IMR-90 (cell line): ENCODE measurements at regions not wholly inside any gene's neighbourhood (a gene's known extent, or its start where the extent isn't known, plus 50 kb on each side); places are given as distances from the start of the nearest gene placed in this dataset.

ENCODE experiments used
- ATAC-seq: fragments of 200-7000 bp; cut with Tn5 transposase; 2 replicates; pipeline ENCODE4 v1.9.1; 2020; ENCODE audit warnings: low read depth, mild to moderate bottlenecking, moderate library complexity
- BruUV-seq: library from RNA; stranded (reverse); fragments of 400-500 nt; replicated peaks from 2 replicates; lab custom pipeline; 2021; lab: Mats Ljungman, UMichigan
- CTCF ChIA-PET: fragments of 300-600 bp; formaldehyde crosslinking; extraction: SDS; loops from one replicate; lab custom pipeline; 2021; ENCODE audit warnings: antibody characterized with exemption; lab: Yijun Ruan, JAX
- POLR2A ChIA-PET: fragments of 300-600 bp; sonication (Branson Sonifier 250); formaldehyde crosslinking; loops from one replicate; lab custom pipeline; 2022; ENCODE audit warnings: antibody characterized with exemption; ENCODE audit not compliant: unreplicated experiment; lab: Charles Lee
- DNase-seq: peaks from one replicate; pipeline ENCODE4 v3.0.0; 2013
- H2AFZ ChIP-seq: replicated peaks from 2 replicates; pipeline ENCODE3; 2013; ENCODE audit warnings: low read length, mild to moderate bottlenecking; ENCODE audit not compliant: poor library complexity
- H2AK5ac ChIP-seq: 2 replicates; pipeline ENCODE4 v1.6.1; 2013; ENCODE audit warnings: low read depth, low read length, inconsistent platforms
- H2AK9ac ChIP-seq: replicated peaks from 2 replicates; pipeline ENCODE3; 2013; ENCODE audit warnings: mild to moderate bottlenecking, low read depth, low read length, moderate library complexity; ENCODE audit not compliant: poor library complexity
- H2BK120ac ChIP-seq: 2 replicates; pipeline ENCODE4 v1.6.1; 2013; ENCODE audit warnings: low read depth, low read length, inconsistent platforms
- H2BK15ac ChIP-seq: 3 replicates; pipeline ENCODE4 v1.6.1; 2013; ENCODE audit warnings: low read depth, low read length, inconsistent platforms
- H2BK20ac ChIP-seq: 2 replicates; pipeline ENCODE4 v1.6.1; 2013; ENCODE audit warnings: low read depth, mild to moderate bottlenecking, inconsistent platforms, low read length, moderate library complexity
- H2BK5ac ChIP-seq: 2 replicates; pipeline ENCODE4 v1.6.1; 2013; ENCODE audit warnings: mild to moderate bottlenecking, low read depth, low read length, inconsistent platforms; ENCODE audit not compliant: poor library complexity, severe bottlenecking
- H3K14ac ChIP-seq: replicated peaks from 2 replicates; pipeline ENCODE4 v1.6.1; 2013; ENCODE audit warnings: low read depth, low read length, inconsistent platforms
- H3K18ac ChIP-seq: 2 replicates; pipeline ENCODE4 v1.6.1; 2013; ENCODE audit warnings: low read depth, low read length, control low read depth
- H3K23ac ChIP-seq: 2 replicates; pipeline ENCODE4 v1.6.1; 2013; ENCODE audit warnings: low read depth, low read length, inconsistent platforms
- H3K27ac ChIP-seq: 2 replicates; pipeline ENCODE4 v1.5.1; 2013; ENCODE audit warnings: mild to moderate bottlenecking, control low read depth, low read length; ENCODE audit not compliant: insufficient read depth
- H3K27me3 ChIP-seq: 2 replicates; pipeline ENCODE4 v1.6.1; 2013; ENCODE audit warnings: low read length; ENCODE audit not compliant: control insufficient read depth, insufficient read depth
- H3K36me3 ChIP-seq: 2 replicates; pipeline ENCODE4 v1.6.1; 2013; ENCODE audit warnings: low read length, mixed read lengths; ENCODE audit not compliant: control insufficient read depth, insufficient read depth
- H3K4ac ChIP-seq: 2 replicates; pipeline ENCODE4 v1.6.1; 2013; ENCODE audit warnings: low read depth, low read length, inconsistent platforms
- H3K4me1 ChIP-seq: 2 replicates; pipeline ENCODE4 v1.6.1; 2013; ENCODE audit warnings: low read length, mixed read lengths; ENCODE audit not compliant: control insufficient read depth, insufficient read depth
- H3K4me2 ChIP-seq: 2 replicates; pipeline ENCODE4 v1.6.1; 2013; ENCODE audit warnings: low read depth, mild to moderate bottlenecking, control low read depth, low read length, moderate library complexity
- H3K4me3 ChIP-seq: 2 replicates; pipeline ENCODE4 v1.5.1; 2013; ENCODE audit warnings: low read depth, mild to moderate bottlenecking, control low read depth, low read length, moderate library complexity; ENCODE audit not compliant: insufficient read depth
- H3K56ac ChIP-seq: 2 replicates; pipeline ENCODE4 v1.6.1; 2013; ENCODE audit warnings: low read length, inconsistent platforms; ENCODE audit not compliant: insufficient read depth; ENCODE audit errors: extremely low read depth
- H3K79me1 ChIP-seq, 2 experiments: 2 replicates each; pipeline ENCODE4 v1.6.1; 2013; ENCODE audit warnings: low read length in 2 of 2, inconsistent platforms in 1 of 2, low read depth in 1 of 2
- H3K9ac ChIP-seq: 2 replicates; pipeline ENCODE4 v1.6.1; 2013; ENCODE audit warnings: low read depth, low read length, control low read depth
- H3K9me1 ChIP-seq: 2 replicates; pipeline ENCODE4 v1.6.1; 2013; ENCODE audit warnings: low read length, inconsistent platforms; ENCODE audit not compliant: insufficient read depth
- H3K9me3 ChIP-seq: 2 replicates; pipeline ENCODE4 v1.6.1; 2013; ENCODE audit warnings: low read length; ENCODE audit not compliant: control insufficient read depth, insufficient read depth
- H4K20me1 ChIP-seq: 2 replicates; pipeline ENCODE4 v1.6.1; 2013; ENCODE audit warnings: low read length, inconsistent platforms; ENCODE audit not compliant: insufficient read depth
- H4K5ac ChIP-seq: 2 replicates; pipeline ENCODE4 v1.6.1; 2013; ENCODE audit warnings: mild to moderate bottlenecking, low read depth, low read length, control low read depth
- H4K8ac ChIP-seq, 2 experiments: 2 replicates each; pipeline ENCODE4 v1.6.1; 2013; ENCODE audit warnings: low read depth in 2 of 2, low read length in 2 of 2, control low read depth in 1 of 2, inconsistent platforms in 1 of 2
- H4K91ac ChIP-seq: 2 replicates; pipeline ENCODE4 v1.6.1; 2013; ENCODE audit warnings: low read depth, low read length, inconsistent platforms; ENCODE audit not compliant: insufficient read depth
- CEBPB ChIP-seq: IDR thresholded peaks from 2 replicates; pipeline ENCODE4 v1.6.1; 2012; ENCODE audit warnings: low read depth, low read length, improper control_type of control experiment
- CHD1 ChIP-seq: IDR thresholded peaks from 2 replicates; pipeline ENCODE4 v1.6.1; 2012; ENCODE audit warnings: low read depth, low read length, improper control_type of control experiment
- MAZ ChIP-seq: IDR thresholded peaks from 2 replicates; pipeline ENCODE4 v1.6.1; 2012; ENCODE audit warnings: low read depth, mild to moderate bottlenecking, low read length, improper control_type of control experiment, moderate library complexity, borderline replicate concordance
- POLR2A ChIP-seq: IDR thresholded peaks from 2 replicates; pipeline ENCODE4 v1.6.1; 2012; ENCODE audit warnings: mild to moderate bottlenecking, low read depth, low read length
- RCOR1 ChIP-seq: IDR thresholded peaks from 2 replicates; pipeline ENCODE4 v1.6.1; 2012; ENCODE audit warnings: mild to moderate bottlenecking, low read length, improper control_type of control experiment; ENCODE audit not compliant: insufficient replicate concordance
- WGBS, 2 experiments: methylation state at CpG; one replicate each; pipeline versions ENCODE4 v1.1.5 to v1.1.7; 2013; ENCODE audit warnings: missing lambda C conversion rate in 2 of 2; ENCODE audit not compliant: insufficient read length in 1 of 2; ENCODE audit errors: extremely low coverage in 2 of 2; 5-methylcytosine and 5-hydroxymethylcytosine counted together
- dilution Hi-C: fragments of 300-500 bp; cut with HindIII; formaldehyde crosslinking; loops from one replicate; pipeline ENCODE4 v1.14.3; 2018; ENCODE audit warnings: low sequenced_read_pairs; ENCODE audit not compliant: unreplicated experiment
- in situ Hi-C: fragments of 300-500 bp; cut with MboI; formaldehyde crosslinking; loops from 3 replicates; pipeline ENCODE4 v1.14.3; 2019; ENCODE audit warnings: low sequenced_read_pairs, inconsistent platforms, mixed read lengths
- intact Hi-C: fragments of 100-400 bp; cut with micrococcal nuclease; formaldehyde crosslinking; loops from 2 replicates; pipeline ENCODE4 v1.10.0; 2022

DNA sequence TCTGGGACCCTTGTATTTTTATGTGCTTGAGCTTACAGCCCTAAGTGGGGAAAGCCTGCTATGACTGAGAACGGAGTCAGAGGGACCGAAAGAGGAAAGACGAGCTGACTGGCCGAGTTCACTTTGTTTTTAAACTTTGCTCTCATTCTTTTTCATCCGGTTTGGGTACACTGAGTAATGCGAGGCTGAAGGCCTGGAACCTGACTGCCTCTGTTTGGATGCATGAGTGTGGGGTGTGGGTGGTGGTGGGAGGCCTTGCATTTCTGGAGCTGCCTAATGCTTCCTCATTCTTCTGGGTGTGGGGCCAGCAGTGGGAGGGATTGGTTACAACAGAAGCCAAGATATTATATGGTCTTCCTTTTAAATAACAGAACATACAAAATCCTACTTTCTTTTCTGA lies 155.5 kb downstream of the BUB3 start:
- no peak overlapping the region for H3K27ac ChIP-seq
- H3K4me1 ChIP-seq: no peaks in the 10 kb centered on the region

More for the DNA sequence above, 155.5 kb downstream of the BUB3 start:
- Histone ChIP-seq H3K9ac (no peak overlapping the region), H4K91ac (no peak overlapping the region), H2AK9ac (no peak overlapping the region), H3K23ac (no peak overlapping the region), H2BK120ac (no peak overlapping the region), H3K56ac (no peak overlapping the region), H3K9me3 (peaks cover 15% of the 10 kb centered on the region; the same call in 1 of the 2 replicates), H4K5ac (no peak overlapping the region), H3K79me1 (no peaks in the 10 kb centered on the region), H3K27me3 (no peaks in the 10 kb centered on the region), H4K20me1 (no peaks in the 10 kb centered on the region), H3K4ac (no peak overlapping the region), H2AK5ac (no peak overlapping the region), H2BK15ac (no peak overlapping the region), H4K8ac (no peak overlapping the region), H3K4me2 (no peak overlapping the region), H3K14ac (no peak overlapping the region), H3K4me3 (no peak overlapping the region), H3K36me3 (no peaks in the 10 kb centered on the region), H2BK5ac (no peak overlapping the region), H3K18ac (no peak overlapping the region), H2BK20ac (no peak overlapping the region), H2AFZ (no peak overlapping the region), H3K9me1 (no peaks in the 10 kb centered on the region)
- ATAC-seq: no peak
- TF ChIP-seq CEBPB: no peak
- no peak for TF ChIP-seq CHD1
- no peak for TF ChIP-seq POLR2A
- no peak for TF ChIP-seq RCOR1
- TF ChIP-seq MAZ: no peak
- intact Hi-C loops: no loop called here
- in situ Hi-C loops: no loop called here
- 31% methylated on average over 3 of the region's 6 CpGs; no CpG with 5 or more reads in 1 of the 2 experiments for WGBS, 2 experiments
- no peak for DNase-seq
- CTCF ChIA-PET: no interaction called here
- POLR2A ChIA-PET: no interaction called here
- no TSS peak for BruUV-seq
- dilution Hi-C loops: no loop called here
